SU-DHL-6 (cell line): ENCODE measurements at regions not wholly inside any gene's neighbourhood (a gene's known extent, or its start where the extent isn't known, plus 50 kb on each side); places are given as distances from the start of the nearest gene placed in this dataset.

Experiments used
- H2AFZ ChIP-seq: fragments of 200-600 bp; sonication (generic); 2 replicates; pipeline ENCODE4 v1.6.1; 2014; ENCODE audit warnings: low read depth, mild to moderate bottlenecking, moderate library complexity, mixed read lengths, antibody characterized with exemption, low read length; ENCODE audit not compliant: severe bottlenecking
- H3F3A ChIP-seq: fragments of 200-600 bp; shearing (Covaris generic); 2 replicates; pipeline ENCODE4 v1.6.0; 2016; ENCODE audit warnings: antibody characterized with exemption, mild to moderate bottlenecking; ENCODE audit not compliant: insufficient read depth
- H3K27ac ChIP-seq: fragments of 200-600 bp; sonication (generic); 2 replicates; pipeline ENCODE4 v1.5.1; 2016; ENCODE audit warnings: low read depth, mild to moderate bottlenecking, low read length, moderate library complexity, mixed read lengths
- H3K27me3 ChIP-seq: fragments of 200-600 bp; sonication (generic), shearing (Covaris generic); 2 replicates; pipeline ENCODE4 v1.6.0; 2014; ENCODE audit warnings: mild to moderate bottlenecking, low read length
- H3K36me3 ChIP-seq: fragments of 200-600 bp; sonication (generic); 2 replicates; pipeline ENCODE4 v1.6.1; 2014; ENCODE audit warnings: mild to moderate bottlenecking, low read length, mixed read lengths
- H3K4me2 ChIP-seq: fragments of 300-600, 200-600 bp; shearing (Covaris generic), sonication (generic); 2 replicates; pipeline ENCODE4 v1.6.0; 2014; ENCODE audit warnings: low read length, low read depth, mild to moderate bottlenecking; ENCODE audit not compliant: poor library complexity, severe bottlenecking
- H3K4me3 ChIP-seq: fragments of 200-600 bp; sonication (generic); 2 replicates; pipeline ENCODE4 v1.5.1; 2014; ENCODE audit warnings: antibody characterized with exemption, low read length, mild to moderate bottlenecking, mixed read lengths; ENCODE audit not compliant: insufficient read depth, poor library complexity, severe bottlenecking
- H3K79me2 ChIP-seq: fragments of 200-600 bp; sonication (generic); 2 replicates; pipeline ENCODE4 v1.6.1; 2014; ENCODE audit warnings: mild to moderate bottlenecking, low read length, moderate library complexity; ENCODE audit not compliant: insufficient read depth
- H3K9ac ChIP-seq: fragments of 200-600 bp; sonication (generic); 2 replicates; pipeline ENCODE4 v1.7.0; 2014; ENCODE audit warnings: mild to moderate bottlenecking, low read length
- H3K9me2 ChIP-seq: fragments of 200-600 bp; sonication (generic); replicated peaks from 2 replicates; pipeline ENCODE4 v1.6.1; 2014; ENCODE audit warnings: low read length; ENCODE audit not compliant: insufficient read depth
- H3K9me3 ChIP-seq: fragments of 200-600 bp; sonication (generic); 2 replicates; pipeline ENCODE4 v1.6.1; 2014; ENCODE audit warnings: low read length, mixed read lengths; ENCODE audit not compliant: insufficient read depth
- H4K20me1 ChIP-seq: fragments of 200-600 bp; sonication (generic); 2 replicates; pipeline ENCODE4 v1.6.1; 2014; ENCODE audit warnings: low read depth, mild to moderate bottlenecking, antibody characterized with exemption, low read length, moderate library complexity, mixed read lengths
- CTCF ChIP-seq: fragments of 200-600 bp; sonication (generic); IDR thresholded peaks from one replicate; pipeline ENCODE4 v1.5.1; 2017; ENCODE audit warnings: antibody characterized with exemption, mild to moderate bottlenecking, low read length, moderate library complexity; ENCODE audit not compliant: insufficient read depth, poor library complexity, severe bottlenecking
- EZH2phosphoT487 ChIP-seq: fragments of 200-600 bp; sonication (generic), shearing (Covaris generic); conservative IDR thresholded peaks from 2 replicates; pipeline ENCODE4 v1.6.1; 2018; ENCODE audit warnings: mild to moderate bottlenecking, antibody characterized with exemption, low read length, moderate library complexity, mixed read lengths

GRCh38 chr4:185966549-185966948 lies 102.4 kb upstream of the TLR3 start:
- H3K27ac ChIP-seq, result no peak overlapping the region
- no peaks in the 10 kb centered on the region for H3F3A ChIP-seq
- H3K9ac ChIP-seq, result no peak overlapping the region
- no peaks in the 10 kb centered on the region for H3K36me3 ChIP-seq
- no peaks in the 10 kb centered on the region for H3K9me2 ChIP-seq
- no peaks in the 10 kb centered on the region for H4K20me1 ChIP-seq
- no peak overlapping the region for H3K4me2 ChIP-seq
- H2AFZ ChIP-seq, result no peak overlapping the region
- no peaks in the 10 kb centered on the region for H3K79me2 ChIP-seq
- TF ChIP-seq EZH2phosphoT487, result no peak
- TF ChIP-seq CTCF, result no peak
- no peak overlapping the region for H3K4me3 ChIP-seq
- no peaks in the 10 kb centered on the region for H3K27me3 ChIP-seq
- H3K9me3 ChIP-seq, result no peaks in the 10 kb centered on the region

GRCh38 chr4:185966997-185967775 lies 101.8 kb upstream of the TLR3 start:
- H3K27me3 ChIP-seq, result no peaks in the 10 kb centered on the region
- H3K9ac ChIP-seq, result no peak overlapping the region
- no peak for TF ChIP-seq EZH2phosphoT487
- no peak for TF ChIP-seq CTCF
- no peaks in the 10 kb centered on the region for H3K36me3 ChIP-seq
- no peaks in the 10 kb centered on the region for H3K9me2 ChIP-seq
- H2AFZ ChIP-seq, result no peak overlapping the region
- H3K4me3 ChIP-seq, result no peak overlapping the region
- no peak overlapping the region for H3K27ac ChIP-seq
- H4K20me1 ChIP-seq, result no peaks in the 10 kb centered on the region
- H3K4me2 ChIP-seq, result no peak overlapping the region
- H3K9me3 ChIP-seq, result no peaks in the 10 kb centered on the region
- no peaks in the 10 kb centered on the region for H3F3A ChIP-seq
- no peaks in the 10 kb centered on the region for H3K79me2 ChIP-seq

GRCh38 chr4:185969657-185970056 lies 99.3 kb upstream of the TLR3 start:
- TF ChIP-seq EZH2phosphoT487, result no peak
- TF ChIP-seq CTCF, result no peak
- H3K9me2 ChIP-seq, result no peaks in the 10 kb centered on the region
- H3K4me3 ChIP-seq, result no peak overlapping the region
- H3K9ac ChIP-seq, result no peak overlapping the region
- H4K20me1 ChIP-seq, result no peaks in the 10 kb centered on the region
- H3K27me3 ChIP-seq, result no peaks in the 10 kb centered on the region
- H3K4me2 ChIP-seq, result no peak overlapping the region
- H3K27ac ChIP-seq, result no peak overlapping the region
- no peaks in the 10 kb centered on the region for H3K9me3 ChIP-seq
- H3F3A ChIP-seq, result no peaks in the 10 kb centered on the region
- no peaks in the 10 kb centered on the region for H3K36me3 ChIP-seq
- H3K79me2 ChIP-seq, result no peaks in the 10 kb centered on the region
- no peak overlapping the region for H2AFZ ChIP-seq
